T1000 (cell line): ENCODE measurements at regions not wholly inside any gene's neighbourhood (a gene's known extent, or its start where the extent isn't known, plus 50 kb on each side); places are given as distances from the start of the nearest gene placed in this dataset.
"Not testable (repeated sequence)": the region's sequence is repeated elsewhere in the genome, so short reads cannot be mapped to it uniquely, and the experiment has no call there.

Experiments used
- DNase-seq: peaks from one replicate; lab custom pipeline; 2025; ENCODE audit warnings: mixed read lengths; lab: John Stamatoyannopoulos, UW

- DNase-seq = no peak
These were observed 123.8 kb upstream of the JARID2 start for GRCh38 chr6:15121977-15122550.

- DNase-seq = no peak
These were observed 116.0 kb upstream of the JARID2 start for GRCh38 chr6:15129887-15130286.

- DNase-seq = no peak
These were observed 114.6 kb upstream of the JARID2 start for GRCh38 chr6:15131234-15131633.

GRCh38 chr6:15131651-15132061, 114.2 kb upstream of the JARID2 start:
- DNase-seq = no peak

DNA sequence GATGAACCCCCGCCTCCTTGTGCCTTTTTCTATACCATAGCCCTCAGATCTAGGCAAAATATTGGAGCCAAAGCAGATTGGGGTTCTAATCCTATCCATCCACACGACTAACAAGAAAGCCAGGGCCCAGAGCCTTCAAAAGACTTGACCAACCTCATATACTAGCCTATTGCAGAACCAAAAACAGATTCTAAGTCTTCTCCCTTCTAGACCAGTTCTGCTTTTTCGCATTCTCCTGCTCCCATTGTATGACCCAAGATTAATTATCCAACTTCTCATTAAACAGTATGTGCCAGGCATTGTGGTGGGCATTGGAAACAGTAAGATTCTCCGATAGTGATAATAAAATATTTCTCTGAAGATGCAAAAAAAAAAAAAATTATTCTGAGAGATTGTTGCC, 113.7 kb upstream of the JARID2 start:
- DNase-seq = no peak

DNA sequence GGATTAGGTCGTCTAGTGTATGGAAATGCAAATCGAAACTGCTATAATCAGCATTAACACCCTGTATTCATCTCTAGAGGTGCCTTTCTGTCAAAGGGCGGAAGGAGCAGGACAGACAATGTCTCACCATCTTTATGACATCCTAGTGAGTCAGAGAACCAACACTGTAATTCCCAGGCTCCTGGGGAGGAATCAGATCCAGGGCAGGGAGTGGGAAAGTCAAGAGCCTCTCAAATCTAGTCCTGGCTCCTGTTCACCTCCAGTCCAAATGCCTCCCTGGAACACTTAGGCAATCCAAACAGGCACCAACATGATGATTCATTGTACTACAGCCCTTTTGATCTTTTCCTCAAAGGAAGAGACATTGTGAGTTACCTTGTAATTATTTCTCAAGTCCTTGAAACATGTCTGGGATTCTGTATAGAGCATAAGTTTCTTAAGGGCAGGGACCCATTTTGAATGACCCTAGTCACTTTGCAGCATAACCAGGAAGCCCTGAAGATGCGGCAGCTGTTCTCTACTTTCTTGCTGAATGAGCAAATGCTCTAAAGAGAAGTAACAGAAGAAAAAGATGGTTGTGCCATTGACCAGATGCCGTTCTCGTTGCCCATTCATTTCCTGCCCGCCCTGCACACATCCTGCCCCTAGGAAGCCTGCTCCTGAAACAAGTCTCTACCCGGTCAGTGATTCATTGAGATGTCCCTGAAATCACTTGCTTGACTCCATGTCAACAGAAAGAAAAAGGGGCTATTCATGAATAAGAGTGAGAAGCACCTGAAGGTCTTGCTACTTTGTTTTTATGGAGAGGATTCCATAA, 112.8 kb upstream of the JARID2 start:
- peak; percentile 65 for DNase-seq

DNA sequence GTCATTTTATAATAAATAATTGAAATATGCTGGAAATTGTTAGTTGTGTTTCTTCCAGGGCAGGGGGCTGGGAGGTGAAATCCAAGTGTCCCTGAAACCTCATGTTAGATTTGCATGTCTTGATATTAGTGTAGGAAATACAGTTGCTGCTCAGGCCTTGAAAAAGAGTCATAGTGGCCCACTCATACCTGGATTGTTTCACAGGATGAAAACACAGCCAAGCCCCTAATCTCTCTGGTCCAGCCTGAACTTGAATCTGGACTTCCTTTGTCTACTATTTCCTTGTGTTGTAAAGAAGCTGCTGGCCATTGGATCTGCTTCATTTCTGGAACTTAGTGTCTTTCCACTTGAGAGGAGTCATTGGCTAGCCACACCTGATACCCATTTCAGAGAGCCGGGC, 108.8 kb upstream of the JARID2 start:
- DNase-seq = no peak

GRCh38 chr6:15143086-15143485, 102.8 kb upstream of the JARID2 start:
- no peak for DNase-seq

DNA sequence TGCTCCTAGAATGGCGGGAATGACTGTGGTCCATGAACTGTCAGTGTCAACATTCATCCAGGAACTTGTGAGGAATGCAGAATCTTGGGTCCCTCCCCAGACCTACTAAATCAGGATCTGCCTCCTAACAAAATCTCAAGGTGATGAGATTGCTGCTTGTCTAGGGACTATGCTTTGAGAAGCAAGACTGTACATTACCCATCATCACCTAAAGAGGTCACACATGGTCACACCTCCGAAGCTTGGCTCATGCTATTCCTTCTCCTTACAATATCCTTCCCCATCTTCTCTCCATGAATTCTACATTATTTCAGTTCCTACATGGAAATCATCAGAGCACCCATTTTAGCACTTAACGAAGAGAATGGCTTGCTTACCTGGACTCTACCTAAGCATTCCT, 102.3 kb upstream of the JARID2 start:
- DNase-seq = no peak

GRCh38 chr6:15145821-15146220, 100.0 kb upstream of the JARID2 start:
- DNase-seq = no peak

DNA sequence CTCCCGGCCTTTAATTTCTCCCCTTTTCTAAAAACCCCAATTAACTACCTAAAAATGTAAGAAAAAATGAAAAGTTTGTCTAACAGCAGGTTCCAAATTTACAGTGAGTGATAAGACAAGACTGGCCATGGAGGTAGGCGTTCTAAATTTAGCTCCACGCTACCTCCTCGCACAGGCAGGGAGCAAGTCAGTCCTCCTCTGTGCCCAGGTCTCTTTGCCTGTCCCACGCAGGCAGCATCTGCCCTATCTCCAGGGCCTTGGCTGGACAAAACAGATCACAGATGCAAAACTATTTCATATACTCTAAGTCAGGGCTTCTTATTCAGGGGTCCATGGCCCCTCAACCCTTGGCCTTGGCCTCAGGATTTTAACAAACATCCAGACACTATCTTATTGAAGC, 98.0 kb upstream of the JARID2 start:
- DNase-seq = no peak

GRCh38 chr6:15148356-15148946, 97.4 kb upstream of the JARID2 start:
- peak; percentile 78 for DNase-seq

- no peak for DNase-seq
These were observed 95.7 kb upstream of the JARID2 start for GRCh38 chr6:15150207-15150606.

- DNase-seq = no peak
These were observed 93.2 kb upstream of the JARID2 start for GRCh38 chr6:15152700-15153099.

DNA sequence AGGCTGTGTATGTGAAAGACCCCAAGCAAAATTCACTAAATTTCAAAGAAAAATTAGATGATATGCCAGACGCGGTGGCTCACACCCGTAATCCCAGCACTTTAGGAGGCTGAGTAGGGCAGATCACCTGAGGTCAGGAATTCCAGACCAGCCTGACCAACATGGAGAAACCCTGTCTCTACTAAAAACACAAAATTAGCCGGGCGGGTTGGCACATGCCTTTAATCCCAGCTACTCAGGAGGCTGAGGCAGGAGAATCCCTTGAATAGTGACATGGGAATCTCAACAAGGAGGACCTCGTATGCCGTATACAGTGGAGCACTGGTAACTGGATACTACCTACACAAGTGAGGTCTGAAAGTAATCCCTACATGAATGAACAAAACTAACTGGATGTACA, 92.7 kb upstream of the JARID2 start:
- no peak for DNase-seq

- DNase-seq = no peak
These were observed 88.4 kb upstream of the JARID2 start for GRCh38 chr6:15157479-15157878.

DNA sequence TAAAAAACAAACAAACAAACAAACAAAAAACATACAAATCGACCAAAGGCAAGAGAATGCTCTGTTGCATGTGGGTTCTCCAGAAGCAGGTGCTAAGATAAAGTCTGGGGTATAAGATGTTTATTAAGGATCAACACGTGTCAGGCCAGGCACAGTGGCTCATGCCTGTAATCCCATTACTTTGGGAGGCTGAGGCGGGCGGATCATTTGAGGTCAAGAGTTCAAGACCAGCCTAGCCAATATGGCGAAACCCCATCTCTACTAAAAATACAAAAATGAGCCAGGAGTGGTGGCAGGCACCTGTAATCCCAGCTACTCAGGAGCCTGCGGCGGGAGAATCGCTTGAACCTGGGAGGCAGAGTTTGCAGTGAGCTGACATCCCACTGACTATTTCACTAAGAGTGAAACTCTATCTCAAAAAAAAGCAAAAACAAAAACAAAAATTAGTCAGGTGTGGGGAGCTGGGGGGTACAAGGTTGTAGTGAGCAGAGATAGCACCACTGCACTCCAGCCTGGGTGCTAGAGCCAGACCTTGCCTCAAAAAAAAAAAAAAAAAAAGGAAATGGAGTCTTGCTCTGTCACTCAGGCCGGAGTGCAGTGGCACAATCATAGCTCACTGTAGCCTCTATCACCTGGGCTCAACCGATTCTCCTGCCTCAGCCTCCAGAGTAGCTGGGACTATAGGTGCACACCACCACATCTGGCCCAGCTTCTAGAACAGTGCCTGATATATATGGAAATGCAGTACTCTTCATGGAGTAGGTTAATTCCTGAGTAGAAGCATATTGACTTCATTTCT, 86.8 kb upstream of the JARID2 start:
- DNase-seq = no peak

DNA sequence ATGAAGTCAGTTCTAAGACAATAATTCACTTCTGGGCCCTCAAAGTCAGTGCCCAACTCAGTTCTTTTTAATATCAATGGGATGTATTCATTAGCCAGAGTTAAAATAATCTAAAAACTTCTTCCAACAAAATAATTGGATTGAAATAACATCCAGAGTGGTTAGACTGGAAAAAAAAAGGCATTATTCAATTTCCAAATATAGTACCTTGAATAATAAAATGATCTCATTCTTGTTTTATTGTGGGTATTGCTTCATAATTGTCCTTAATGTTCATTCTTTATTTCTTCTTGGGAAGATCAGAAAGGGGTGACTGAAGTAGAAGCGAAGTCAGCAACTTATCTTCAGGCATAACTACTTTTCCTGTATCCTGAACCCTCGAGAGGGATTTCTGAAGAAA, 85.1 kb upstream of the JARID2 start:
- no peak for DNase-seq

- DNase-seq = not testable (repeated sequence)
These were observed 81.0 kb upstream of the JARID2 start for GRCh38 chr6:15164855-15165254.

DNA sequence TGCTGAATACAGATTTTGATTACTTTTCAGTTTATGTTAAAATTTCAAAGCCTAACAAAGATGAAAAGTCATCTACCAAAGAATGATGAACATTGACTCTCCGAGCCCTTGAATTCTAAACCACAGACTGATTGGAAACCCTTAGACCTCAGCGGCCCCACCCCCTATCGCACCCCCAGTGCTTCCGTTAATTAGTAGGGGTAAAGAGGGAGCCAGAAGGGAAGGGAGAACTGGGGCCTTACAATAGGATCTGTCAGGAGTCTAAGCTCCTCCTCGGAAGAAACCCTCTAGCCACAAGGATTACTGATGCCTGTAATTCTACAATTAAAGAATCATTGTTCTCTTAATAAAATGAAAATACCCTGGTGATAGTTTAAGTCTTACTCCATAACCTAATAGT, 79.7 kb upstream of the JARID2 start:
- DNase-seq = no peak

DNA sequence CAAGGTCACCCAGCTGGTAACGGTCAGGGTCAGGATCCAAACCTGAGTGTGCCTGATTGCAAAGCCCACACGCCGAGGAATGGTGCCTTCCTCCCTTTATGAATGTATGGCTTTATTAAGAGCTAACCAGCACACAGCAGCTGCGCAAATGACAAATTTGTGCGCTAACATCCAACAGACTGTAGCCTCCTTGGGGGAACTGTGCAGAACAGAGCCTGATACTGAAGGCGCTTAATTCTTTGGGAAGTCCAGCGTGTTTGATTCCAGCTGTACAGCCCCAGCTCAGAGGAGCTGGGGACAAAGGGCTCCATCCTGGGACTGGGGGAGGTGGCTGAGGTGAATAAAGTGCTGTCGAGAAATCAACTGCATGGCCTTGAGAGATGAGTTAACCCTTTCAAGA, 75.7 kb upstream of the JARID2 start:
- DNase-seq = no peak

- DNase-seq = no peak
These were observed 74.8 kb upstream of the JARID2 start for GRCh38 chr6:15171026-15171425.
